Calu3 (cell line): ENCODE measurements at regions not wholly inside any gene's neighbourhood (a gene's known extent, or its start where the extent isn't known, plus 50 kb on each side); places are given as distances from the start of the nearest gene placed in this dataset.

ENCODE experiments used
- BruUV-seq: library from RNA; stranded (reverse); fragments of 400-500 nt; replicated peaks from 2 replicates; lab custom pipeline; 2021; lab: Mats Ljungman, UMichigan
- CTCF ChIA-PET: fragments of 300-600 bp; sonication (Branson Sonifier 250); formaldehyde crosslinking; loops from one replicate; lab custom pipeline; 2022; ENCODE audit warnings: antibody characterized with exemption; lab: Charles Lee
- DNase-seq: peaks from one replicate; pipeline ENCODE4 v3.0.0; 2022
- H3K27ac Mint-ChIP-seq: one replicate; pipeline ENCODE4 v1.8.0; 2022; ENCODE audit warnings: mixed read lengths; ENCODE audit not compliant: unreplicated experiment
- H3K27me3 Mint-ChIP-seq: one replicate; pipeline ENCODE4 v1.8.0; 2022; ENCODE audit warnings: mixed read lengths; ENCODE audit not compliant: unreplicated experiment
- H3K36me3 Mint-ChIP-seq: one replicate; pipeline ENCODE4 v1.8.0; 2022; ENCODE audit warnings: mild to moderate bottlenecking, moderate library complexity, mixed read lengths; ENCODE audit not compliant: insufficient read depth, unreplicated experiment
- H3K4me1 Mint-ChIP-seq: one replicate; pipeline ENCODE4 v1.8.0; 2022; ENCODE audit warnings: mild to moderate bottlenecking, low read depth, mixed read lengths; ENCODE audit not compliant: unreplicated experiment
- H3K4me3 Mint-ChIP-seq: one replicate; pipeline ENCODE4 v1.8.0; 2022; ENCODE audit warnings: mild to moderate bottlenecking, low read depth, moderate library complexity, mixed read lengths; ENCODE audit not compliant: unreplicated experiment
- H3K9me3 Mint-ChIP-seq: one replicate; pipeline ENCODE4 v1.8.0; 2022; ENCODE audit warnings: low read depth, mixed read lengths; ENCODE audit not compliant: unreplicated experiment
- CTCF ChIP-seq: fragments of 200-600 bp; IDR thresholded peaks from one replicate; pipeline ENCODE4 v1.8.0; 2022; ENCODE audit warnings: antibody characterized with exemption; ENCODE audit not compliant: unreplicated experiment
- intact Hi-C: fragments of 100-400 bp; cut with micrococcal nuclease; formaldehyde crosslinking; loops from one replicate; pipeline ENCODE4 v1.10.0; 2022; ENCODE audit not compliant: unreplicated experiment

- CTCF ChIA-PET: no interaction called here
- BruUV-seq: no TSS peak
Observed at GRCh38 chr2:147408357-147408756, 436.5 kb upstream of the ACVR2A start.

DNA sequence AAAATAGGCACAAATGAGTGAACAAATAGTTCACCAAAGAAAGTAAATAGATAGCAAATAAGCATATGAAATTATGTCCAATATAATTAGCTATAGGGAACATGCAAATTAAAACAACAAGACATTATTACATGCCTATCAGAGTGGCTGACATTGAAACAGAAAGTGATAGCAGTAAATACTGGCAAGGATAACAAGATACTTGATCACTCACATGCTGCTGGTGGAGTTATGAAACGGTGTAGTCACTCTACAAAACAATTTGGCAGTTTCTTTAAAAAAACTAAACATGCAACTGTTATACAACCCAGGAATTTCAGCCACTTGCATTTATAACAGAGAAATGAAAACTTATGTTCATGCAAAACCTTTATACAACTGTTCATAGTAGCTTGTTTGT, 439.2 kb upstream of the ACVR2A start:
- H3K4me3 Mint-ChIP-seq: no peak overlapping the region
- no peaks in the 10 kb centered on the region for H3K36me3 Mint-ChIP-seq
- BruUV-seq: no TSS peak
- no peak overlapping the region for H3K27ac Mint-ChIP-seq
- DNase-seq: no peak
- H3K4me1 Mint-ChIP-seq: no peaks in the 10 kb centered on the region
- H3K9me3 Mint-ChIP-seq: no peaks in the 10 kb centered on the region
- H3K27me3 Mint-ChIP-seq: no peaks in the 10 kb centered on the region
- intact Hi-C loops: no loop called here
- TF ChIP-seq CTCF: no peak
- CTCF ChIA-PET: no interaction called here

More at GRCh38 chr2:147408357-147408756, 436.5 kb upstream of the ACVR2A start:
- intact Hi-C loops: no loop called here
- Mint-ChIP-seq H3K36me3 (no peaks in the 10 kb centered on the region), H3K27me3 (no peaks in the 10 kb centered on the region), H3K9me3 (peaks cover 2% of the 10 kb centered on the region), H3K27ac (no peak overlapping the region), H3K4me1 (peaks cover 10% of the 10 kb centered on the region), H3K4me3 (no peak overlapping the region)
- DNase-seq: no peak
- no peak for TF ChIP-seq CTCF

DNA sequence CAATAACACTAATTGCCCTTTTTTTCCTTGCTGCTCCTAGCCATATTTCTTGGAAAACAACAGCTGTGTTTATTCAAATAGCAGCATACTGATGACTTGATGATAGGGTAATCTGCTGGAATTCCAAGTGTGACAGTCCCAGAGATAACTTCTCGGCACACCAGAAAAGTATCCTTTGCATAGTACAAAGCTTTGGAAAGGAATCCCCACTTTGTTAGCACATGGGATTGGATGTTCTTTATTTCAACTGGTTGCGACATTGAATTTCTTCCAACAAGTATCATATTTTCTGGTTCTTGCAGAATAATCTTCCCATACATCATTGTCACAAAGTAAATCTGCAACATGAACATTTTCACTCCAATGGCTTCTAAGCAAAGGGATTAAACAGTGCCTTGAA, 445.8 kb upstream of the ACVR2A start:
- H3K9me3 Mint-ChIP-seq: no peaks in the 10 kb centered on the region

DNA sequence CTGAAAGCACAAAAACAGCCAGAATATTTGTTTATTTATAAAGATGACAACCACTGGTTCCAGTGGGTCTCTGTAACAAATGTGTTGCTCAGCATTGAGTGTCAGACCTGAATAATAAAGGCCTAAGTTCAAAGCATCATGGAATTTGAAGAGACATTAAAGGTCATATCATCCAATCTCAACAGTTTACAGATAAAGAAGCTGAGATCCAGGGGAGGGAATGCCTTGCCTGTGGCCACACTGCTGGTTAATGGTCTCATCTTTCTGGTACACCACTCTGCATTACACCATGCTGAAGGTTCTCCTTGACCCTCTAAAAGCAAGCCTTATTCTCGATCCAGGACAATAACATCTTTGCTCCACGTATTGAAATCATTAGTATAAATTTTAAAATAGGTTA, 446.5 kb upstream of the ACVR2A start:
- CTCF ChIA-PET: no interaction called here
- TF ChIP-seq CTCF: no peak
- Mint-ChIP-seq H3K36me3 (no peaks in the 10 kb centered on the region), H3K4me1 (no peaks in the 10 kb centered on the region), H3K27ac (no peak overlapping the region), H3K9me3 (no peaks in the 10 kb centered on the region), H3K27me3 (no peaks in the 10 kb centered on the region), H3K4me3 (no peak overlapping the region)
- intact Hi-C loops: no loop called here
- no TSS peak for BruUV-seq
- DNase-seq: no peak

More for the DNA sequence above, 445.8 kb upstream of the ACVR2A start:
- Mint-ChIP-seq H3K36me3 (no peaks in the 10 kb centered on the region), H3K4me3 (no peak overlapping the region), H3K27me3 (no peaks in the 10 kb centered on the region), H3K27ac (no peak overlapping the region), H3K4me1 (no peaks in the 10 kb centered on the region)
- intact Hi-C loops: no loop called here
- BruUV-seq: no TSS peak
- CTCF ChIA-PET: no interaction called here
- TF ChIP-seq CTCF: no peak
- no peak for DNase-seq
